Liver (tissue), 8 donors: ENCODE measurements at regions not wholly inside any gene's neighbourhood (a gene's known extent, or its start where the extent isn't known, plus 50 kb on each side); places are given as distances from the start of the nearest gene placed in this dataset.

ENCODE experiments used
- DNase-seq: peaks from one replicate; pipeline ENCODE4 v3.0.0-alpha.2; 2017; ENCODE audit warnings: low spot score
- H3K27ac ChIP-seq, 2 donors: one replicate each; pipeline ENCODE4 v1.7.0; 2013; ENCODE audit warnings: inconsistent platforms in 2 of 2, low read length in 2 of 2, control low read depth in 1 of 2, low read depth in 1 of 2, mild to moderate bottlenecking in 1 of 2
- H3K27me3 ChIP-seq, 4 donors: one replicate each; pipeline versions ENCODE4 v1.6.1 to v1.7.0; 2013; ENCODE audit warnings: low read length in 3 of 4, inconsistent platforms in 1 of 4, mild to moderate bottlenecking in 1 of 4, moderate library complexity in 1 of 4; ENCODE audit not compliant: control insufficient read depth in 4 of 4, insufficient read depth in 4 of 4
- H3K36me3 ChIP-seq, 4 donors: one replicate each; pipeline versions ENCODE4 v1.6.1 to v1.7.0; 2013; ENCODE audit warnings: low read length in 3 of 4, mild to moderate bottlenecking in 3 of 4, low read depth in 1 of 4, moderate library complexity in 1 of 4; ENCODE audit not compliant: control insufficient read depth in 4 of 4, insufficient read depth in 3 of 4
- H3K4me1 ChIP-seq, 4 donors: one replicate each; pipeline versions ENCODE4 v1.6.1 to v1.7.0; 2013; ENCODE audit warnings: low read length in 3 of 4, mild to moderate bottlenecking in 3 of 4, moderate library complexity in 1 of 4; ENCODE audit not compliant: control insufficient read depth in 4 of 4, insufficient read depth in 4 of 4
- H3K4me3 ChIP-seq, 3 donors: one replicate each; pipeline versions ENCODE4 v1.6.1 to v1.7.0; 2013; ENCODE audit warnings: low read length in 3 of 3, control low read depth in 1 of 3, low read depth in 1 of 3, mild to moderate bottlenecking in 1 of 3
- H3K9ac ChIP-seq, 2 donors: one replicate each; pipeline ENCODE4 v1.7.0; 2013; ENCODE audit warnings: low read length in 2 of 2, mild to moderate bottlenecking in 2 of 2, moderate library complexity in 2 of 2, control low read depth in 1 of 2, low read depth in 1 of 2
- H3K9me3 ChIP-seq, 4 donors: one replicate each; pipeline versions ENCODE4 v1.6.1 to v1.7.0; 2013; ENCODE audit warnings: low read length in 3 of 4; ENCODE audit not compliant: control insufficient read depth in 4 of 4
- EGR1 ChIP-seq, 2 donors: IDR thresholded peaks; 2 replicates each; pipeline ENCODE4 v1.6.1; 2016 to 2018; ENCODE audit warnings: antibody characterized with exemption in 2 of 2, low read depth in 2 of 2
- FOXA1 ChIP-seq: IDR thresholded peaks from 2 replicates; pipeline ENCODE4 v1.6.1; 2016; ENCODE audit warnings: antibody characterized with exemption
- FOXA2 ChIP-seq: IDR thresholded peaks from 2 replicates; pipeline ENCODE4 v1.6.1; 2016; ENCODE audit warnings: antibody characterized with exemption
- GABPA ChIP-seq, 2 donors: IDR thresholded peaks in 1 of 2; conservative IDR thresholded peaks in 1 of 2; 2 replicates each; pipeline ENCODE4 v1.6.1; 2016; ENCODE audit warnings: antibody characterized with exemption in 2 of 2, mild to moderate bottlenecking in 1 of 2, moderate library complexity in 1 of 2
- HNF4A ChIP-seq, 2 donors: conservative IDR thresholded peaks; 2 replicates each; pipeline ENCODE4 v1.6.1; 2016; ENCODE audit warnings: antibody characterized with exemption in 2 of 2, mild to moderate bottlenecking in 2 of 2
- JUND ChIP-seq, 2 donors: IDR thresholded peaks; 2 replicates each; pipeline ENCODE4 v1.6.1; 2016; ENCODE audit warnings: antibody characterized with exemption in 2 of 2
- RAD21 ChIP-seq, 2 donors: IDR thresholded peaks; 2 replicates each; pipeline ENCODE4 v1.6.1; 2016; ENCODE audit warnings: antibody characterized with exemption in 2 of 2, mild to moderate bottlenecking in 2 of 2
- RXRA ChIP-seq, 2 donors: IDR thresholded peaks; 2 replicates each; pipeline ENCODE4 v1.6.1; 2017 to 2018; ENCODE audit warnings: antibody characterized with exemption in 2 of 2, mild to moderate bottlenecking in 1 of 2
- SP1 ChIP-seq: IDR thresholded peaks from 2 replicates; pipeline ENCODE4 v1.6.1; 2018; ENCODE audit warnings: antibody characterized with exemption, mild to moderate bottlenecking
- TAF1 ChIP-seq: conservative IDR thresholded peaks from 2 replicates; pipeline ENCODE4 v1.6.1; 2016; ENCODE audit warnings: antibody characterized with exemption, mild to moderate bottlenecking
- YY1 ChIP-seq: IDR thresholded peaks from 2 replicates; pipeline ENCODE4 v1.6.1; 2016; ENCODE audit warnings: antibody characterized with exemption, mild to moderate bottlenecking
- WGBS: extraction: QIAGEN DNeasy Blood & Tissue Kit; methylation state at CpG from one replicate; pipeline ENCODE4 v1.1.7; 2013; 5-methylcytosine and 5-hydroxymethylcytosine counted together
- TF ChIP-seq, protein P1 (sequence below): IDR thresholded peaks from 2 replicates; pipeline ENCODE4 v1.6.1; 2016; ENCODE audit warnings: antibody characterized with exemption
- TF ChIP-seq, protein P2 (sequence below): IDR thresholded peaks from 2 replicates; pipeline ENCODE4 v1.6.1; 2016; ENCODE audit warnings: antibody characterized with exemption, mild to moderate bottlenecking
- TF ChIP-seq, protein P3 (sequence below): IDR thresholded peaks from 2 replicates; pipeline ENCODE4 v1.6.1; 2016; ENCODE audit warnings: antibody characterized with exemption
- TF ChIP-seq, protein P4 (sequence below): IDR thresholded peaks from 2 replicates; pipeline ENCODE4 v1.6.1; 2016; ENCODE audit warnings: antibody characterized with exemption
- TF ChIP-seq, protein P5 (sequence below): fragments of 150-350 bp; IDR thresholded peaks from 2 replicates; pipeline ENCODE4 v1.5.1; 2017; ENCODE audit warnings: improper control_type of control experiment, low read depth, low read length; ENCODE audit not compliant: missing input control
- donor health status: healthy.
- donor health status: healthy.
- donor health status: healthy.
- donor health status: healthy.
- donor health status: healthy.

DNA sequence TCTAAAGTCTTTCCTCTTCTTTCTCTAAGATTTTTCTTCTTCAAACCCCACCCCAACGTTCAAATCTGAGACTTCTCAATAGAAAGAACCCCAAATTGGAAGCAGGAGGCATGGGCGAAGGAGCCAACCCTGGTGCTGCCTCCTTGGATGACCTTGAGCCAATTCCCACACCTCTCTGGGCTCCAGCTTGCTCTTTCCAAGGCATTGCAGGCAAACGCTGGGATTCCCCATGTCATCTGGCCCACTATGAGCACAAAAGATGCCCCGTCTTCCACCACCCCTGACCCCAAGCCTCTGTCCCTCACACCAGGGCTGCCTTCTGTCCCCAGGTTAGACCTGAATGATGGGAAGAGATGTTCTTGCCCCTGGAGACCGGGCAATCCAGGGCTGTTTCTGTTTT is 57.0 kb downstream of the TTC32 start:
- Histone ChIP-seq H3K36me3 (no peaks in the 10 kb centered on the region), H3K9me3 (no peaks in the 10 kb centered on the region), H3K4me3 (no peak overlapping the region), H3K9ac (no peak overlapping the region), H3K27me3 (no peaks in the 10 kb centered on the region), H3K27ac (no peak overlapping the region), H3K4me1 (no peaks in the 10 kb centered on the region)
- TF ChIP-seq, protein P1, sequence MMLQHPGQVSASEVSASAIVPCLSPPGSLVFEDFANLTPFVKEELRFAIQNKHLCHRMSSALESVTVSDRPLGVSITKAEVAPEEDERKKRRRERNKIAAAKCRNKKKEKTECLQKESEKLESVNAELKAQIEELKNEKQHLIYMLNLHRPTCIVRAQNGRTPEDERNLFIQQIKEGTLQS, result no peak
- TF ChIP-seq YY1 (no peak), FOXA2 (no peak), GABPA (IDR thresholded peaks at IDR 0.05 in 1 of 2, conservative IDR thresholded peaks at IDR 0.05 in 1 of 2) (no peak), HNF4A (conservative IDR thresholded peaks at IDR 0.05) (no peak), JUND (IDR thresholded peaks at IDR 0.05) (no peak), TAF1 (no peak), RAD21 (IDR thresholded peaks at IDR 0.05) (no peak), RXRA (IDR thresholded peaks at IDR 0.05) (no peak), SP1 (no peak), EGR1 (IDR thresholded peaks at IDR 0.05; ENCODE audit: low read depth in 2 of 2) (no peak)
- TF ChIP-seq, protein P2, sequence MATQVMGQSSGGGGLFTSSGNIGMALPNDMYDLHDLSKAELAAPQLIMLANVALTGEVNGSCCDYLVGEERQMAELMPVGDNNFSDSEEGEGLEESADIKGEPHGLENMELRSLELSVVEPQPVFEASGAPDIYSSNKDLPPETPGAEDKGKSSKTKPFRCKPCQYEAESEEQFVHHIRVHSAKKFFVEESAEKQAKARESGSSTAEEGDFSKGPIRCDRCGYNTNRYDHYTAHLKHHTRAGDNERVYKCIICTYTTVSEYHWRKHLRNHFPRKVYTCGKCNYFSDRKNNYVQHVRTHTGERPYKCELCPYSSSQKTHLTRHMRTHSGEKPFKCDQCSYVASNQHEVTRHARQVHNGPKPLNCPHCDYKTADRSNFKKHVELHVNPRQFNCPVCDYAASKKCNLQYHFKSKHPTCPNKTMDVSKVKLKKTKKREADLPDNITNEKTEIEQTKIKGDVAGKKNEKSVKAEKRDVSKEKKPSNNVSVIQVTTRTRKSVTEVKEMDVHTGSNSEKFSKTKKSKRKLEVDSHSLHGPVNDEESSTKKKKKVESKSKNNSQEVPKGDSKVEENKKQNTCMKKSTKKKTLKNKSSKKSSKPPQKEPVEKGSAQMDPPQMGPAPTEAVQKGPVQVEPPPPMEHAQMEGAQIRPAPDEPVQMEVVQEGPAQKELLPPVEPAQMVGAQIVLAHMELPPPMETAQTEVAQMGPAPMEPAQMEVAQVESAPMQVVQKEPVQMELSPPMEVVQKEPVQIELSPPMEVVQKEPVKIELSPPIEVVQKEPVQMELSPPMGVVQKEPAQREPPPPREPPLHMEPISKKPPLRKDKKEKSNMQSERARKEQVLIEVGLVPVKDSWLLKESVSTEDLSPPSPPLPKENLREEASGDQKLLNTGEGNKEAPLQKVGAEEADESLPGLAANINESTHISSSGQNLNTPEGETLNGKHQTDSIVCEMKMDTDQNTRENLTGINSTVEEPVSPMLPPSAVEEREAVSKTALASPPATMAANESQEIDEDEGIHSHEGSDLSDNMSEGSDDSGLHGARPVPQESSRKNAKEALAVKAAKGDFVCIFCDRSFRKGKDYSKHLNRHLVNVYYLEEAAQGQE, result no peak
- TF ChIP-seq, protein P3, sequence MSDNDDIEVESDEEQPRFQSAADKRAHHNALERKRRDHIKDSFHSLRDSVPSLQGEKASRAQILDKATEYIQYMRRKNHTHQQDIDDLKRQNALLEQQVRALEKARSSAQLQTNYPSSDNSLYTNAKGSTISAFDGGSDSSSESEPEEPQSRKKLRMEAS, result no peak
- TF ChIP-seq, protein P4, sequence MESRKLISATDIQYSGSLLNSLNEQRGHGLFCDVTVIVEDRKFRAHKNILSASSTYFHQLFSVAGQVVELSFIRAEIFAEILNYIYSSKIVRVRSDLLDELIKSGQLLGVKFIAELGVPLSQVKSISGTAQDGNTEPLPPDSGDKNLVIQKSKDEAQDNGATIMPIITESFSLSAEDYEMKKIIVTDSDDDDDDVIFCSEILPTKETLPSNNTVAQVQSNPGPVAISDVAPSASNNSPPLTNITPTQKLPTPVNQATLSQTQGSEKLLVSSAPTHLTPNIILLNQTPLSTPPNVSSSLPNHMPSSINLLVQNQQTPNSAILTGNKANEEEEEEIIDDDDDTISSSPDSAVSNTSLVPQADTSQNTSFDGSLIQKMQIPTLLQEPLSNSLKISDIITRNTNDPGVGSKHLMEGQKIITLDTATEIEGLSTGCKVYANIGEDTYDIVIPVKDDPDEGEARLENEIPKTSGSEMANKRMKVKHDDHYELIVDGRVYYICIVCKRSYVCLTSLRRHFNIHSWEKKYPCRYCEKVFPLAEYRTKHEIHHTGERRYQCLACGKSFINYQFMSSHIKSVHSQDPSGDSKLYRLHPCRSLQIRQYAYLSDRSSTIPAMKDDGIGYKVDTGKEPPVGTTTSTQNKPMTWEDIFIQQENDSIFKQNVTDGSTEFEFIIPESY, result no peak
- TF ChIP-seq, protein P5, sequence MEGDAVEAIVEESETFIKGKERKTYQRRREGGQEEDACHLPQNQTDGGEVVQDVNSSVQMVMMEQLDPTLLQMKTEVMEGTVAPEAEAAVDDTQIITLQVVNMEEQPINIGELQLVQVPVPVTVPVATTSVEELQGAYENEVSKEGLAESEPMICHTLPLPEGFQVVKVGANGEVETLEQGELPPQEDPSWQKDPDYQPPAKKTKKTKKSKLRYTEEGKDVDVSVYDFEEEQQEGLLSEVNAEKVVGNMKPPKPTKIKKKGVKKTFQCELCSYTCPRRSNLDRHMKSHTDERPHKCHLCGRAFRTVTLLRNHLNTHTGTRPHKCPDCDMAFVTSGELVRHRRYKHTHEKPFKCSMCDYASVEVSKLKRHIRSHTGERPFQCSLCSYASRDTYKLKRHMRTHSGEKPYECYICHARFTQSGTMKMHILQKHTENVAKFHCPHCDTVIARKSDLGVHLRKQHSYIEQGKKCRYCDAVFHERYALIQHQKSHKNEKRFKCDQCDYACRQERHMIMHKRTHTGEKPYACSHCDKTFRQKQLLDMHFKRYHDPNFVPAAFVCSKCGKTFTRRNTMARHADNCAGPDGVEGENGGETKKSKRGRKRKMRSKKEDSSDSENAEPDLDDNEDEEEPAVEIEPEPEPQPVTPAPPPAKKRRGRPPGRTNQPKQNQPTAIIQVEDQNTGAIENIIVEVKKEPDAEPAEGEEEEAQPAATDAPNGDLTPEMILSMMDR, result no peak
- DNase-seq, result no peak
- 83% methylated on average over 5 of the region's 5 CpGs for WGBS

DNA sequence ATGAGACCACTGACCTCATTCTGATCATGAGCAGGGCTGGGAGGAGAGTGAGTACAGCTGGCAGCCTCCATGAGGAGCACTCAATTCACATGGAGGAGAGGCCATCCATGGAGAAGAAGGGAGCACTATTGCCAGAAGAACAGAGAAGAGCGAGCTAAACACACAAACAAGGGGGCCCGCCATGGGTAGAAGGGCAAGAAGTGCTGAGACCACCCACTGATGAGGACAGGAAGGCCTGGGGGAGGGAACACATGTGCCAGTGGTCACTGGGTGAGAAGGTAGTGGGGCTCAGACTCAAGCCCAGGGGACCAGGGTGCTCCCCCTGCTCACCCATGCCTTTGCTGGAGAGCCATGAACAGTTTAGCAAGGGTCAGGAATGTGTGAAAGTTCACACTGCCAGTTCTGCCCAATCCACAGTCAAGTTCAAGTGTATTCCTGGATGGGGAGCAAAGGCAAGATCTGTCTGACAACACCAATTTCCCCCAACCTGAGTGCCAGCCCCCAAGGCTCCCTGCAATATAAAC is 57.7 kb downstream of the TTC32 start:
- WGBS, result 96% methylated on average over 2 of the region's 2 CpGs
- Histone ChIP-seq H3K27ac (no peak overlapping the region), H3K27me3 (no peaks in the 10 kb centered on the region), H3K4me1 (no peaks in the 10 kb centered on the region), H3K9me3 (no peaks in the 10 kb centered on the region), H3K4me3 (no peak overlapping the region), H3K36me3 (no peaks in the 10 kb centered on the region), H3K9ac (no peak overlapping the region)
- TF ChIP-seq JUND (IDR thresholded peaks at IDR 0.05), result no peak
- no peak for TF ChIP-seq FOXA1
- TF ChIP-seq, protein P5, result no peak
- no peak for TF ChIP-seq RAD21 (IDR thresholded peaks at IDR 0.05)
- TF ChIP-seq, protein P3, result no peak
- no peak for DNase-seq
